Gastroesophageal sphincter (tissue), 4 donors: ENCODE measurements at regions not wholly inside any gene's neighbourhood (a gene's known extent, or its start where the extent isn't known, plus 50 kb on each side); places are given as distances from the start of the nearest gene placed in this dataset.

ENCODE experiments used
- ATAC-seq: fragments of 150-250 bp; one replicate; pipeline ENCODE4 v1.9.1; 2016; ENCODE audit warnings: mild to moderate bottlenecking, moderate library complexity
- H3K27ac ChIP-seq, 4 donors: fragments of 200-600 bp; sonication (generic) in 3 of 4; 1 replicate in 3 of 4; 2 replicates in 1 of 4; pipeline ENCODE4 v1.5.1; 2016 to 2019
- H3K27me3 ChIP-seq: fragments of 200-600 bp; sonication (generic); one replicate; pipeline ENCODE4 v1.5.1; 2019
- H3K36me3 ChIP-seq, 2 donors: fragments of 200-600 bp; sonication (generic); one replicate each; pipeline ENCODE4 v1.5.1; 2019; ENCODE audit warnings: control low read depth in 1 of 2
- H3K4me1 ChIP-seq, 3 donors: fragments of 200-600 bp; sonication (generic); 1 replicate in 2 of 3; 2 replicates in 1 of 3; pipeline ENCODE4 v1.5.1; 2016 to 2019; ENCODE audit warnings: control low read depth in 2 of 3
- H3K4me3 ChIP-seq, 2 donors: fragments of 200-600 bp; sonication (generic); one replicate each; pipeline ENCODE4 v1.5.1; 2019; ENCODE audit warnings: mild to moderate bottlenecking in 1 of 2, moderate library complexity in 1 of 2
- H3K9me3 ChIP-seq, 3 donors: fragments of 200-600 bp; sonication (generic); one replicate each; pipeline ENCODE4 v1.5.1; 2017 to 2019; ENCODE audit warnings: control low read depth in 2 of 3
- CTCF ChIP-seq, 4 experiments: fragments of 200-600 bp in 2 of 4; fragments of 450-650 bp in 2 of 4; sonication (generic) in 1 of 4; IDR thresholded peaks; one replicate each; pipeline ENCODE4 v1.5.1; 2017 to 2019; ENCODE audit warnings: antibody characterized with exemption in 4 of 4, mild to moderate bottlenecking in 2 of 4, moderate library complexity in 2 of 4
- EP300 ChIP-seq: sonication (generic); formaldehyde crosslinking; IDR thresholded peaks from one replicate; pipeline ENCODE4 v1.6.1; 2017; ENCODE audit warnings: antibody characterized with exemption, mild to moderate bottlenecking
- POLR2A ChIP-seq, 2 donors: fragments of 450-650 bp; IDR thresholded peaks; one replicate each; pipeline ENCODE4 v1.6.1; 2017; ENCODE audit warnings: antibody characterized with exemption in 2 of 2, mild to moderate bottlenecking in 2 of 2, moderate library complexity in 1 of 2
- POLR2AphosphoS5 ChIP-seq: sonication (generic); formaldehyde crosslinking; IDR thresholded peaks from one replicate; pipeline ENCODE4 v1.6.1; 2017; ENCODE audit warnings: antibody characterized with exemption
- WGBS, 2 donors: methylation state at CpG; one replicate each; pipeline ENCODE4 v1.1.5; 2018; ENCODE audit warnings: low coverage in 1 of 2; 5-methylcytosine and 5-hydroxymethylcytosine counted together

GRCh38 chr16:35562919-35563318 lies 2103.5 kb downstream of the TP53TG3F start:
- H3K4me1 ChIP-seq: no peaks in the 10 kb centered on the region
- no peaks in the 10 kb centered on the region for H3K9me3 ChIP-seq
- TF ChIP-seq CTCF (IDR thresholded peaks at IDR 0.05) (no peak), POLR2AphosphoS5 (no peak), EP300 (no peak), POLR2A (IDR thresholded peaks at IDR 0.05) (no peak)
- 44% methylated on average over 1 of the region's 1 CpG; no CpG with 5 or more reads in 1 of the 2 donors for WGBS, 2 donors
- no peak overlapping the region for H3K4me3 ChIP-seq
- no peaks in the 10 kb centered on the region for H3K27me3 ChIP-seq
- no peak overlapping the region for H3K27ac ChIP-seq
- no peaks in the 10 kb centered on the region for H3K36me3 ChIP-seq
- no peak for ATAC-seq

- no peaks in the 10 kb centered on the region for H3K4me1 ChIP-seq
- 80% methylated on average over 1 of the region's 3 CpGs; no CpG with 5 or more reads in 1 of the 2 donors for WGBS, 2 donors
- H3K36me3 ChIP-seq: no peaks in the 10 kb centered on the region
- no peaks in the 10 kb centered on the region for H3K27me3 ChIP-seq
- no peak overlapping the region for H3K27ac ChIP-seq
- H3K9me3 ChIP-seq: no peaks in the 10 kb centered on the region
- no peak for TF ChIP-seq EP300
- TF ChIP-seq POLR2AphosphoS5: no peak
- no peak for TF ChIP-seq POLR2A (IDR thresholded peaks at IDR 0.05)
- H3K4me3 ChIP-seq: no peak overlapping the region
- ATAC-seq: no peak
These were observed 2104.7 kb downstream of the TP53TG3F start for GRCh38 chr16:35564148-35564547.

GRCh38 chr16:35564889-35565288 lies 2105.5 kb downstream of the TP53TG3F start:
- H3K4me3 ChIP-seq: no peak overlapping the region
- no peaks in the 10 kb centered on the region for H3K9me3 ChIP-seq
- TF ChIP-seq POLR2AphosphoS5 (no peak), EP300 (no peak), CTCF (IDR thresholded peaks at IDR 0.05) (no peak), POLR2A (IDR thresholded peaks at IDR 0.05) (no peak)
- WGBS, 2 donors: 80% methylated on average over 1 of the region's 1 CpG; no CpG with 5 or more reads in 1 of the 2 donors
- no peak for ATAC-seq
- H3K4me1 ChIP-seq: no peaks in the 10 kb centered on the region
- no peak overlapping the region for H3K27ac ChIP-seq
- H3K36me3 ChIP-seq: no peaks in the 10 kb centered on the region
- no peaks in the 10 kb centered on the region for H3K27me3 ChIP-seq

- no peak for ATAC-seq
- no peaks in the 10 kb centered on the region for H3K9me3 ChIP-seq
- H3K36me3 ChIP-seq: no peaks in the 10 kb centered on the region
- no peak for TF ChIP-seq EP300
- no peak for TF ChIP-seq POLR2A (IDR thresholded peaks at IDR 0.05)
- TF ChIP-seq POLR2AphosphoS5: no peak
- no peak for TF ChIP-seq CTCF (IDR thresholded peaks at IDR 0.05)
- no peaks in the 10 kb centered on the region for H3K4me1 ChIP-seq
- no peak overlapping the region for H3K4me3 ChIP-seq
- H3K27me3 ChIP-seq: no peaks in the 10 kb centered on the region
- no peak overlapping the region for H3K27ac ChIP-seq
- 50% methylated on average over 1 of the region's 1 CpG; no CpG with 5 or more reads in 1 of the 2 donors for WGBS, 2 donors
These were observed 2106.2 kb downstream of the TP53TG3F start for GRCh38 chr16:35565626-35566025.

- Histone ChIP-seq H3K4me1 (no peaks in the 10 kb centered on the region), H3K36me3 (no peaks in the 10 kb centered on the region), H3K27ac (no peak overlapping the region), H3K4me3 (no peak overlapping the region), H3K9me3 (peaks cover 0 to 14% (median 2%) of the 10 kb centered on the region in 3 donors), H3K27me3 (peaks cover 7% of the 10 kb centered on the region)
- no peak for ATAC-seq
- no peak for TF ChIP-seq EP300
- TF ChIP-seq POLR2A (IDR thresholded peaks at IDR 0.05): no peak
- TF ChIP-seq CTCF (IDR thresholded peaks at IDR 0.05): no peak
- TF ChIP-seq POLR2AphosphoS5: no peak
These were observed 2110.0 kb downstream of the TP53TG3F start for GRCh38 chr16:35569413-35569812.
